ENCODE measurements at regions not wholly inside any gene's neighbourhood (a gene's known extent, or its start where the extent isn't known, plus 50 kb on each side); places are given as distances from the start of the nearest gene placed in this dataset.

GRCh38 chr10:8534891-8535290 lies 480.4 kb downstream of the GATA3 start:
- Histone ChIP-seq H3K4me2 (ENCODE audit: low read length) (no peak overlapping the region), H3K9me3 (ENCODE audit: insufficient read depth, low read depth, low read length) (no peaks in the 10 kb centered on the region), H3K9ac (ENCODE audit: low read length) (no peak overlapping the region), H3K79me2 (ENCODE audit: insufficient read depth, low read length) (no peaks in the 10 kb centered on the region), H3K27me3 (ENCODE audit: insufficient read depth, low read length) (no peaks in the 10 kb centered on the region), H2AFZ (ENCODE audit: low read depth, low read length) (no peak overlapping the region), H3K4me1 (ENCODE audit: insufficient read depth, low read length) (no peaks in the 10 kb centered on the region), H4K20me1 (ENCODE audit: insufficient read depth, low read length) (no peaks in the 10 kb centered on the region), H3K36me3 (ENCODE audit: insufficient read depth, low read length) (no peaks in the 10 kb centered on the region), H3K27ac (ENCODE audit: low read depth, low read length) (no peak overlapping the region), H3K4me3 (ENCODE audit: insufficient read depth, low read depth, low read length) (no peak overlapping the region)
- H3K36me3 Mint-ChIP-seq (ENCODE audit: low read depth, unreplicated experiment) = no peaks in the 10 kb centered on the region
- TF ChIP-seq EZH2 (IDR thresholded peaks at IDR 0.05; ENCODE audit: insufficient read depth, low read length) = no peak
- no peak overlapping the region for H3K27ac Mint-ChIP-seq (ENCODE audit: unreplicated experiment)
- DNase-seq (ENCODE audit: low read depth) = no peak
- H3K27me3 Mint-ChIP-seq (ENCODE audit: low read depth, unreplicated experiment) = peaks cover 11% of the 10 kb centered on the region
- H3K4me3 Mint-ChIP-seq (ENCODE audit: unreplicated experiment) = no peak overlapping the region
- H3K4me1 Mint-ChIP-seq (ENCODE audit: low read depth, unreplicated experiment) = peaks cover 4% of the 10 kb centered on the region
- peaks cover 3% of the 10 kb centered on the region for H3K9me3 Mint-ChIP-seq (ENCODE audit: unreplicated experiment)
- no peak for FAIRE-seq

GRCh38 chr10:8539056-8539455 lies 484.6 kb downstream of the GATA3 start:
- Histone ChIP-seq H3K9ac (ENCODE audit: low read length) (no peak overlapping the region), H3K36me3 (ENCODE audit: insufficient read depth, low read length) (no peaks in the 10 kb centered on the region), H3K4me2 (ENCODE audit: low read length) (no peak overlapping the region), H2AFZ (ENCODE audit: low read depth, low read length) (no peak overlapping the region), H3K9me3 (ENCODE audit: insufficient read depth, low read depth, low read length) (no peaks in the 10 kb centered on the region), H3K27me3 (ENCODE audit: insufficient read depth, low read length) (no peaks in the 10 kb centered on the region), H3K27ac (ENCODE audit: low read depth, low read length) (no peak overlapping the region), H3K4me1 (ENCODE audit: insufficient read depth, low read length) (no peaks in the 10 kb centered on the region), H4K20me1 (ENCODE audit: insufficient read depth, low read length) (no peaks in the 10 kb centered on the region), H3K79me2 (ENCODE audit: insufficient read depth, low read length) (no peaks in the 10 kb centered on the region), H3K4me3 (ENCODE audit: insufficient read depth, low read depth, low read length) (no peak overlapping the region)
- Mint-ChIP-seq H3K4me1 (ENCODE audit: low read depth, unreplicated experiment) (peaks cover 4% of the 10 kb centered on the region), H3K27me3 (ENCODE audit: low read depth, unreplicated experiment) (no peaks in the 10 kb centered on the region), H3K4me3 (ENCODE audit: unreplicated experiment) (no peak overlapping the region), H3K27ac (ENCODE audit: unreplicated experiment) (no peak overlapping the region), H3K36me3 (ENCODE audit: low read depth, unreplicated experiment) (no peaks in the 10 kb centered on the region), H3K9me3 (ENCODE audit: unreplicated experiment) (peaks cover 3% of the 10 kb centered on the region)
- FAIRE-seq (no peak), DNase-seq (ENCODE audit: low read depth) (peak; percentile 7)
- TF ChIP-seq EZH2 (IDR thresholded peaks at IDR 0.05; ENCODE audit: insufficient read depth, low read length) (no peak), CTCF (IDR thresholded peaks at IDR 0.05; ENCODE audit: insufficient read depth, low read depth, low read length) (no peak)

- Histone ChIP-seq H3K4me1 (ENCODE audit: insufficient read depth, low read length) (no peaks in the 10 kb centered on the region), H4K20me1 (ENCODE audit: insufficient read depth, low read length) (no peaks in the 10 kb centered on the region), H3K27ac (ENCODE audit: low read depth, low read length) (no peak overlapping the region), H3K9me3 (ENCODE audit: insufficient read depth, low read depth, low read length) (no peaks in the 10 kb centered on the region), H3K79me2 (ENCODE audit: insufficient read depth, low read length) (no peaks in the 10 kb centered on the region), H3K9ac (ENCODE audit: low read length) (no peak overlapping the region), H2AFZ (ENCODE audit: low read depth, low read length) (no peak overlapping the region), H3K36me3 (ENCODE audit: insufficient read depth, low read length) (no peaks in the 10 kb centered on the region), H3K4me3 (ENCODE audit: insufficient read depth, low read depth, low read length) (no peak overlapping the region), H3K4me2 (ENCODE audit: low read length) (no peak overlapping the region), H3K27me3 (ENCODE audit: insufficient read depth, low read length) (no peaks in the 10 kb centered on the region)
- Mint-ChIP-seq H3K4me1 (ENCODE audit: low read depth, unreplicated experiment) (peaks cover 4% of the 10 kb centered on the region), H3K36me3 (ENCODE audit: low read depth, unreplicated experiment) (no peaks in the 10 kb centered on the region), H3K27ac (ENCODE audit: unreplicated experiment) (no peak overlapping the region), H3K9me3 (ENCODE audit: unreplicated experiment) (peaks cover 9% of the 10 kb centered on the region), H3K27me3 (ENCODE audit: low read depth, unreplicated experiment) (no peaks in the 10 kb centered on the region), H3K4me3 (ENCODE audit: unreplicated experiment) (no peak overlapping the region)
- TF ChIP-seq EZH2 (IDR thresholded peaks at IDR 0.05; ENCODE audit: insufficient read depth, low read length) (no peak), CTCF (IDR thresholded peaks at IDR 0.05; ENCODE audit: insufficient read depth, low read depth, low read length) (no peak)
- DNase-seq (ENCODE audit: low read depth) (no peak), FAIRE-seq (no peak)
Observed at GRCh38 chr10:8543361-8544056, 489.0 kb downstream of the GATA3 start.
